HCT116 (cell line): ENCODE measurements at regions not wholly inside any gene's neighbourhood (a gene's known extent, or its start where the extent isn't known, plus 50 kb on each side); places are given as distances from the start of the nearest gene placed in this dataset.

Source experiments
- ATAC-seq: fragments of 200-7000 bp; cut with Tn5 transposase; 2 replicates; pipeline ENCODE4 v1.9.1; 2020; ENCODE audit warnings: mild to moderate bottlenecking, moderate library complexity
- BruUV-seq: library from RNA; stranded (reverse); fragments of 400-500 nt; replicated peaks from 2 replicates; lab custom pipeline; 2021; lab: Mats Ljungman, UMichigan
- CTCF ChIA-PET: fragments of 300-600 bp; sonication (Branson Sonifier 250); formaldehyde crosslinking; loops from one replicate; lab custom pipeline; 2021; ENCODE audit warnings: antibody characterized with exemption; lab: Charles Lee
- POLR2A ChIA-PET: fragments of 300-600, 350-600 bp; sonication (Branson Sonifier 250); formaldehyde crosslinking; loops from one replicate; lab custom pipeline; 2021; ENCODE audit warnings: antibody characterized with exemption; lab: Charles Lee
- RAD21 ChIA-PET, 2 experiments: fragments of 300-600 bp; sonication (Branson Sonifier 250); formaldehyde crosslinking; loops; one replicate each; lab custom pipeline; 2023; ENCODE audit warnings: low total read pairs in 2 of 2; ENCODE audit not compliant: uncharacterized antibody in 2 of 2, unreplicated experiment in 2 of 2, low non-redundant PET in 1 of 2; lab: Charles Lee
- DNase-seq: peaks from one replicate; pipeline ENCODE4 v3.0.0-alpha.2; 2010; ENCODE audit warnings: low read depth, low spot score
- H2AFZ ChIP-seq: fragments of 200-600 bp; shearing (Covaris generic), sonication (generic); 2 replicates; pipeline ENCODE4 v1.6.1; 2017; ENCODE audit warnings: low read depth, mixed run types, mixed read lengths, antibody characterized with exemption, low read length; ENCODE audit not compliant: poor library complexity, severe bottlenecking
- H3K27ac ChIP-seq: 2 replicates; pipeline ENCODE4 v1.5.1; 2012; ENCODE audit warnings: low read depth, low read length
- H3K27me3 ChIP-seq: fragments of 200-600 bp; sonication (generic); 2 replicates; pipeline ENCODE4 v1.6.1; 2016; ENCODE audit warnings: mixed run types, low read length, mixed read lengths; ENCODE audit not compliant: insufficient read depth
- H3K36me3 ChIP-seq, 2 experiments: fragments of 200-500 bp in 1 of 2; fragments of 200-600 bp in 1 of 2; sonication (Bioruptor generic) in 1 of 2; sonication (generic) in 1 of 2; 2 replicates each; pipeline versions ENCODE4 v1.5.1 to v1.6.1; 2014 to 2016; ENCODE audit warnings: low read length in 2 of 2, inconsistent platforms in 1 of 2, mixed read lengths in 1 of 2, mixed run types in 1 of 2; ENCODE audit not compliant: insufficient read depth in 2 of 2, control insufficient read depth in 1 of 2
- H3K4me1 ChIP-seq, 2 experiments: fragments of 200-600 bp in 1 of 2; sonication (generic) in 1 of 2; 2 replicates each; pipeline versions ENCODE4 v1.5.1 to v1.6.1; 2012 to 2017; ENCODE audit warnings: low read length in 2 of 2, inconsistent platforms in 1 of 2, mild to moderate bottlenecking in 1 of 2, mixed read lengths in 1 of 2, mixed run types in 1 of 2, moderate library complexity in 1 of 2; ENCODE audit not compliant: insufficient read depth in 2 of 2, control insufficient read depth in 1 of 2
- H3K4me2 ChIP-seq: fragments of 200-600 bp; sonication (generic); 2 replicates; pipeline ENCODE4 v1.6.1; 2017; ENCODE audit warnings: mixed run types, low read length, mixed read lengths
- H3K4me3 ChIP-seq, 2 experiments: fragments of 200-600 bp in 1 of 2; sonication (generic) in 1 of 2; replicated peaks in 1 of 2; 2 replicates each; pipeline ENCODE4 v1.5.1; 2011 to 2016; ENCODE audit warnings: low read length in 2 of 2, control low read depth in 1 of 2, low read depth in 1 of 2, mild to moderate bottlenecking in 1 of 2, mixed read lengths in 1 of 2, mixed run types in 1 of 2
- H3K79me2 ChIP-seq: fragments of 200-600 bp; sonication (generic); 2 replicates; pipeline ENCODE4 v1.6.1; 2017; ENCODE audit warnings: mild to moderate bottlenecking, mixed run types, low read length, moderate library complexity, mixed read lengths; ENCODE audit not compliant: insufficient read depth
- H3K9ac ChIP-seq: fragments of 200-600 bp; sonication (generic); 2 replicates; pipeline ENCODE4 v1.6.1; 2016; ENCODE audit warnings: low read length, mixed read lengths
- H3K9me2 ChIP-seq: fragments of 200-600 bp; sonication (generic), shearing (Covaris generic); 2 replicates; pipeline ENCODE4 v1.6.1; 2017; ENCODE audit warnings: mixed run types, mild to moderate bottlenecking, moderate library complexity; ENCODE audit not compliant: insufficient read depth
- H3K9me3 ChIP-seq, 2 experiments: fragments of 200-500 bp in 1 of 2; fragments of 200-600 bp in 1 of 2; sonication (Bioruptor generic) in 1 of 2; sonication (generic) in 1 of 2; 2 replicates each; pipeline ENCODE4 v1.6.1; 2014 to 2017; ENCODE audit warnings: low read length in 2 of 2, mixed read lengths in 2 of 2, inconsistent platforms in 1 of 2, low read depth in 1 of 2, mild to moderate bottlenecking in 1 of 2, mixed run types in 1 of 2, moderate library complexity in 1 of 2; ENCODE audit not compliant: control insufficient read depth in 1 of 2, insufficient read depth in 1 of 2
- H4K20me1 ChIP-seq: fragments of 200-600 bp; sonication (generic), shearing (Covaris generic); 2 replicates; pipeline ENCODE4 v1.6.1; 2017; ENCODE audit warnings: mixed run types, mild to moderate bottlenecking, moderate library complexity; ENCODE audit not compliant: insufficient read depth
- CEBPB ChIP-seq: IDR thresholded peaks from 2 replicates; pipeline ENCODE4 v1.6.1; 2012; ENCODE audit warnings: low read depth
- EGR1 ChIP-seq: IDR thresholded peaks from 2 replicates; pipeline ENCODE4 v1.6.1; 2012; ENCODE audit warnings: low read depth
- EZH2 ChIP-seq: fragments of 200-600 bp; sonication (generic); IDR thresholded peaks from 2 replicates; pipeline ENCODE4 v1.6.1; 2017; ENCODE audit warnings: antibody characterized with exemption, mixed run types
- FOSL1 ChIP-seq: IDR thresholded peaks from 2 replicates; pipeline ENCODE4 v1.6.1; 2012; ENCODE audit warnings: low read depth
- SIN3A ChIP-seq: IDR thresholded peaks from 2 replicates; pipeline ENCODE4 v1.6.1; 2012; ENCODE audit warnings: low read depth
- SP1 ChIP-seq: IDR thresholded peaks from 2 replicates; pipeline ENCODE4 v1.6.1; 2012; ENCODE audit warnings: low read depth
- SRF ChIP-seq: IDR thresholded peaks from 2 replicates; pipeline ENCODE4 v1.6.1; 2012; ENCODE audit warnings: low read depth
- YY1 ChIP-seq: IDR thresholded peaks from 2 replicates; pipeline ENCODE4 v1.6.1; 2011; ENCODE audit warnings: low read length, low read depth, moderate library complexity, mild to moderate bottlenecking; ENCODE audit not compliant: insufficient replicate concordance; ENCODE audit errors: extremely low read depth
- intact Hi-C: fragments of 100-400 bp; cut with micrococcal nuclease; formaldehyde crosslinking; loops from 2 replicates; pipeline ENCODE4 v1.10.0; 2022
- TF ChIP-seq, protein P1 (sequence below): IDR thresholded peaks from 2 replicates; pipeline ENCODE4 v1.6.1; 2012
- TF ChIP-seq, protein P2 (sequence below): IDR thresholded peaks from 2 replicates; pipeline ENCODE4 v1.6.1; 2011; ENCODE audit warnings: mild to moderate bottlenecking, low read length, moderate library complexity; ENCODE audit not compliant: insufficient replicate concordance; ENCODE audit errors: extremely low read depth

DNA sequence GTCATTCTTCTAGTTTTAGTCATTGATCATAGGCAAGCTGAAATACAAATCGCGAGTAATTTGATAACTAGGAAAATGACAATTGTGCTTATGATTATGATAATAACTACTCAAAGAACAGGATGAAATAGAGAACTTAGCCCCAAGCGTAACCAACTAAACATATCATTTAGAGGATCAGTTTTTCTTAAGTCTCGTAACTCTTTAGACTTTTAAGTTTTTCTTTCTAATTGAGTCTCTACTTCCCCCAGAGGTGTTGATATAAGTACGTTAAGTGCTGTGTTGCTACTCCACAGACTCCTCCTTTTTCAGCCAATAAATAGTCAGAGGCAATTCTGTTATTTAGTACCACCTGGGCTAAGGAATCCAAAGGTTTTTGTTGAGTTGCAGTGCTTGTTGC, 96.3 kb downstream of the NHLRC3 start:
- DNase-seq: no peak
- H3K27ac ChIP-seq: no peak overlapping the region
- ATAC-seq: no peak
- ChIA-PET RAD21 (no interaction called here), CTCF (no interaction called here), POLR2A (no interaction called here)
- no peaks in the 10 kb centered on the region for H3K36me3 ChIP-seq
- no peaks in the 10 kb centered on the region for H3K4me1 ChIP-seq
- no peak overlapping the region for H3K4me2 ChIP-seq
- TF ChIP-seq FOSL1 (no peak), EGR1 (no peak), CEBPB (no peak), SIN3A (no peak), SRF (no peak), EZH2 (no peak), YY1 (no peak), SP1 (no peak)
- TF ChIP-seq, protein P1, sequence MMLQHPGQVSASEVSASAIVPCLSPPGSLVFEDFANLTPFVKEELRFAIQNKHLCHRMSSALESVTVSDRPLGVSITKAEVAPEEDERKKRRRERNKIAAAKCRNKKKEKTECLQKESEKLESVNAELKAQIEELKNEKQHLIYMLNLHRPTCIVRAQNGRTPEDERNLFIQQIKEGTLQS: no peak
- TF ChIP-seq, protein P2, sequence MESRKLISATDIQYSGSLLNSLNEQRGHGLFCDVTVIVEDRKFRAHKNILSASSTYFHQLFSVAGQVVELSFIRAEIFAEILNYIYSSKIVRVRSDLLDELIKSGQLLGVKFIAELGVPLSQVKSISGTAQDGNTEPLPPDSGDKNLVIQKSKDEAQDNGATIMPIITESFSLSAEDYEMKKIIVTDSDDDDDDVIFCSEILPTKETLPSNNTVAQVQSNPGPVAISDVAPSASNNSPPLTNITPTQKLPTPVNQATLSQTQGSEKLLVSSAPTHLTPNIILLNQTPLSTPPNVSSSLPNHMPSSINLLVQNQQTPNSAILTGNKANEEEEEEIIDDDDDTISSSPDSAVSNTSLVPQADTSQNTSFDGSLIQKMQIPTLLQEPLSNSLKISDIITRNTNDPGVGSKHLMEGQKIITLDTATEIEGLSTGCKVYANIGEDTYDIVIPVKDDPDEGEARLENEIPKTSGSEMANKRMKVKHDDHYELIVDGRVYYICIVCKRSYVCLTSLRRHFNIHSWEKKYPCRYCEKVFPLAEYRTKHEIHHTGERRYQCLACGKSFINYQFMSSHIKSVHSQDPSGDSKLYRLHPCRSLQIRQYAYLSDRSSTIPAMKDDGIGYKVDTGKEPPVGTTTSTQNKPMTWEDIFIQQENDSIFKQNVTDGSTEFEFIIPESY: no peak
- H3K9me2 ChIP-seq: no peaks in the 10 kb centered on the region
- H2AFZ ChIP-seq: no peak overlapping the region
- no peak overlapping the region for H3K9ac ChIP-seq
- H3K4me3 ChIP-seq: no peak overlapping the region
- no TSS peak for BruUV-seq
- no peaks in the 10 kb centered on the region for H4K20me1 ChIP-seq
- peaks cover 29% of the 10 kb centered on the region for H3K27me3 ChIP-seq
- H3K9me3 ChIP-seq: no peaks in the 10 kb centered on the region
- intact Hi-C loops: no loop called here
- H3K79me2 ChIP-seq: no peaks in the 10 kb centered on the region
